ENCODE measurements at regions not wholly inside any gene's neighbourhood (a gene's known extent, or its start where the extent isn't known, plus 50 kb on each side); places are given as distances from the start of the nearest gene placed in this dataset.

DNA sequence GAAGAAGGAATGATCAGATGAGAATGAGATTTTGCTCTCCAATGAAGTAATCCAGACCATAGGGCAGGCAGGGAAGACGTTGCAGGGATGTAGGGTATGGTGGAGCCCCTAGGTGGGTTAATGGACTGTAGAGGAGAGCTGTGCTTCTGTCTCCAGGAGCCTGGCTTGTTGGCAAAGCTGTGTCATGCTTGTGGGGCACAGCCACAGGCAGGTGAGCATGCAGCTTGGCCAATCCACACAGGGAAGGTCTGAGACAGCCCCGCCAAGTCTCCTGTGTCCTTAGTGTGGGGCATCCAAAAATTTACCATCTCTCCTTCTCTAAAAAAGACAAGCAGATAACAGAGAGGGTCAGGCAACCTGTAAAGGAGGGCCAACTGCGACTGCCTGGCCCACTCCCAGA, 71.4 kb upstream of the FLT1 start:
- no peak overlapping the region for H3K4me3 ChIP-seq (ENCODE audit: low read depth, low read length)
- no peak for DNase-seq (ENCODE audit: low read depth)
- TF ChIP-seq, protein P1, sequence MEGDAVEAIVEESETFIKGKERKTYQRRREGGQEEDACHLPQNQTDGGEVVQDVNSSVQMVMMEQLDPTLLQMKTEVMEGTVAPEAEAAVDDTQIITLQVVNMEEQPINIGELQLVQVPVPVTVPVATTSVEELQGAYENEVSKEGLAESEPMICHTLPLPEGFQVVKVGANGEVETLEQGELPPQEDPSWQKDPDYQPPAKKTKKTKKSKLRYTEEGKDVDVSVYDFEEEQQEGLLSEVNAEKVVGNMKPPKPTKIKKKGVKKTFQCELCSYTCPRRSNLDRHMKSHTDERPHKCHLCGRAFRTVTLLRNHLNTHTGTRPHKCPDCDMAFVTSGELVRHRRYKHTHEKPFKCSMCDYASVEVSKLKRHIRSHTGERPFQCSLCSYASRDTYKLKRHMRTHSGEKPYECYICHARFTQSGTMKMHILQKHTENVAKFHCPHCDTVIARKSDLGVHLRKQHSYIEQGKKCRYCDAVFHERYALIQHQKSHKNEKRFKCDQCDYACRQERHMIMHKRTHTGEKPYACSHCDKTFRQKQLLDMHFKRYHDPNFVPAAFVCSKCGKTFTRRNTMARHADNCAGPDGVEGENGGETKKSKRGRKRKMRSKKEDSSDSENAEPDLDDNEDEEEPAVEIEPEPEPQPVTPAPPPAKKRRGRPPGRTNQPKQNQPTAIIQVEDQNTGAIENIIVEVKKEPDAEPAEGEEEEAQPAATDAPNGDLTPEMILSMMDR (IDR thresholded peaks at IDR 0.05; ENCODE audit: insufficient read depth, low read depth, low read length, missing control alignments), result no peak

- DNase-seq (ENCODE audit: low read depth), result no peak
- no peak overlapping the region for H3K4me3 ChIP-seq (ENCODE audit: low read depth, low read length)
- TF ChIP-seq, protein P1 (IDR thresholded peaks at IDR 0.05; ENCODE audit: insufficient read depth, low read depth, low read length, missing control alignments), result no peak
These were observed 69.1 kb upstream of the FLT1 start for GRCh38 chr13:28564030-28564429.

- no peak overlapping the region for H3K4me3 ChIP-seq (ENCODE audit: low read depth, low read length)
- TF ChIP-seq, protein P1 (IDR thresholded peaks at IDR 0.05; ENCODE audit: insufficient read depth, low read depth, low read length, missing control alignments), result no peak
- DNase-seq (ENCODE audit: low read depth), result no peak
These were observed 68.7 kb upstream of the FLT1 start for GRCh38 chr13:28563609-28564008.

DNA sequence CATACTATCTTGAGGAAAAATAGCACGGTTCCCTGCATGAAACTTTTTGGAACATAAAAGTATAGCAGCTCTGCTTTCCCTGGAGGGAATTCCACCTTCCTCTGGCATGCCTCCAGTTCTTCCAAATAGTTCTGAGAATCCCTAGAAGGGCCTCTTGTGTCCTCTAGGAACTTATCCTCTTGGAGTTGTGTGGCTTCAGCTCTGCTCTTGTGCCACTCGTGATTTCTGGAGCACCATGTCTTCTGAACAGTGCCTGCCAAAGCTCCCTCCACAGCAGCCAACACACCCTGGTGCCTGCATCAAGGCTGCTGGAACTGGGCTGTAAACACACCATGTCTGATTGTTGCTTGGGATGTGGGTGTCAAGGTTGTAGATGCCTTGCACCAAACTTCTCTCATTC, 65.7 kb upstream of the FLT1 start:
- no peak overlapping the region for H3K4me3 ChIP-seq (ENCODE audit: low read depth, low read length)
- TF ChIP-seq, protein P1 (IDR thresholded peaks at IDR 0.05; ENCODE audit: insufficient read depth, low read depth, low read length, missing control alignments), result no peak

DNA sequence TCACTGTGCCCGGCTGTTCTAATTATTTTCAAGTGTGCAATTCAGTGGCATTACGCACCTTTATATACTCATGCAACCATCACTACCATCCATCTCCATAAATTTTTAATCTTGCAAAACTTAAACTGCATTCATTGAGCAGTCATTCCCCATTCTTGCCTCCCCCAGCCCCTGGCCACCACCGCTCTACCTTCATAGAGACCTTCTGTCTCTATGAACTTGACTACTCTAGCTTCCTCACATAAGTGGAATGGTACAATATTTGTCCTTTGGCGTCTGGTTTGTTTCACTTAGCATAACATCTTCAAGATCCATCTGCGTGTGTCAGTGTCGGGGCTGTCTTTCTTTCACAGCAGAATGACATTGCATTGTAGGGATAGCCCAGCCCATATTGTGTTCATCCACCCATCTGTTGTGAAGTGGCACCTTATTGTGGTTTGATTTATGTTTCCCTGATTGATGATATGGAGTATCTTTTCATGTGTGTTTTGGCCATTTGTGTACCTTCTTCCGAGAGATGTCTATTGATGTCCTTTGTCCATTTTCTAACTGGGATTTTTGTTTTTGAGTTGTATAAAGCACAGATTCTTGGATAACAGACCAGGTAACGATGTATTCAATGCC, 64.8 kb upstream of the FLT1 start:
- TF ChIP-seq, protein P1 (IDR thresholded peaks at IDR 0.05; ENCODE audit: insufficient read depth, low read depth, low read length, missing control alignments), result no peak
- no peak overlapping the region for H3K4me3 ChIP-seq (ENCODE audit: low read depth, low read length)
- no peak for DNase-seq (ENCODE audit: low read depth)

More for the DNA sequence above, 65.7 kb upstream of the FLT1 start:
- no peak for DNase-seq (ENCODE audit: low read depth)

DNA sequence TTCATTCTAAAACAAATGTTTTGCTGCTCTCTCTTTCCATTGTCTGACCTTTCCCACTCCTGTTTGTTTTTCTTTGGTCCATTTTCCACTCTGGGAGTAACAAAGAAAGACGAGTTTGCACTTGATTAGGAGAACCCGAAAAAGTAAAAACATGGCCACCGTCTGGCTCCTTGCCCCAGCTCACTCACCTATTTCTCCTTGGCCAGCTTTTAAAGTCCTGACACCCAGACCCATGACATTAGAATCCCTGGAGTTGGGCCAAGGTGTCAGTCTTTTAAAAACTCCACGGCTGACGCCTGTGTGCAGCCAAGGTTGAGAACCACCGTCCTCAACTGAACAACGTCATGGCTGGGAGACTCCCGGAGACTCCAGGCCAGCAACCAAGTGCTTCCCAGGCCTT, 63.6 kb upstream of the FLT1 start:
- TF ChIP-seq, protein P1 (IDR thresholded peaks at IDR 0.05; ENCODE audit: insufficient read depth, low read depth, low read length, missing control alignments), result no peak
- DNase-seq (ENCODE audit: low read depth), result no peak
- H3K4me3 ChIP-seq (ENCODE audit: low read depth, low read length), result no peak overlapping the region

All from GM12865 (cell line).